H9 (cell line): ENCODE measurements at regions not wholly inside any gene's neighbourhood (a gene's known extent, or its start where the extent isn't known, plus 50 kb on each side); places are given as distances from the start of the nearest gene placed in this dataset.

Experiments used
- DNase-seq: peaks from one replicate; pipeline ENCODE4 v3.0.0-alpha.2; 2017
- H2AFZ ChIP-seq: one replicate; pipeline ENCODE4 v1.6.1; 2013; ENCODE audit warnings: mild to moderate bottlenecking, low read length, control low read depth, moderate library complexity
- H2AK5ac ChIP-seq: 2 replicates; pipeline ENCODE4 v1.6.1; 2013; ENCODE audit warnings: low read length, control low read depth, mixed read lengths; ENCODE audit not compliant: insufficient read length
- H2BK120ac ChIP-seq: one replicate; pipeline ENCODE4 v1.6.1; 2013; ENCODE audit warnings: low read depth, mild to moderate bottlenecking, low read length, control low read depth, inconsistent platforms; ENCODE audit not compliant: poor library complexity, severe bottlenecking
- H2BK12ac ChIP-seq: 2 replicates; pipeline ENCODE4 v1.6.1; 2013; ENCODE audit warnings: low read length, control low read depth, mixed read lengths, low read depth; ENCODE audit not compliant: insufficient read length
- H2BK15ac ChIP-seq: 2 replicates; pipeline ENCODE4 v1.6.1; 2013; ENCODE audit warnings: low read depth, low read length, control low read depth
- H2BK20ac ChIP-seq: one replicate; pipeline ENCODE4 v1.6.1; 2013; ENCODE audit warnings: low read depth, mild to moderate bottlenecking, low read length, control low read depth, inconsistent platforms; ENCODE audit not compliant: poor library complexity, severe bottlenecking
- H2BK5ac ChIP-seq: 2 replicates; pipeline ENCODE4 v1.6.1; 2013; ENCODE audit warnings: low read length, control low read depth, mixed read lengths; ENCODE audit not compliant: insufficient read length
- H3K14ac ChIP-seq: 2 replicates; pipeline ENCODE4 v1.6.1; 2013; ENCODE audit warnings: low read length, control low read depth; ENCODE audit not compliant: insufficient read depth
- H3K18ac ChIP-seq: 2 replicates; pipeline ENCODE4 v1.6.1; 2013; ENCODE audit warnings: low read depth, mild to moderate bottlenecking, mixed read lengths, low read length, control low read depth; ENCODE audit not compliant: insufficient read length
- H3K23ac ChIP-seq: 2 replicates; pipeline ENCODE4 v1.6.1; 2013; ENCODE audit warnings: low read length, control low read depth, mixed read lengths, low read depth; ENCODE audit not compliant: insufficient read length
- H3K23me2 ChIP-seq: 2 replicates; pipeline ENCODE4 v1.6.1; 2013; ENCODE audit warnings: low read depth, mild to moderate bottlenecking, mixed read lengths, low read length, control low read depth; ENCODE audit not compliant: insufficient read length, poor library complexity, severe bottlenecking
- H3K27ac ChIP-seq: 2 replicates; pipeline ENCODE4 v1.5.1; 2013; ENCODE audit warnings: low read length, control low read depth, mixed read lengths, low read depth; ENCODE audit not compliant: insufficient read length
- H3K27me3 ChIP-seq: 2 replicates; pipeline ENCODE4 v1.6.1; 2013; ENCODE audit warnings: low read length, control low read depth, inconsistent platforms; ENCODE audit not compliant: insufficient read depth
- H3K4ac ChIP-seq: 2 replicates; pipeline ENCODE4 v1.6.1; 2013; ENCODE audit warnings: low read depth, mild to moderate bottlenecking, control low read depth, inconsistent platforms, low read length, moderate library complexity
- H3K4me1 ChIP-seq: 2 replicates; pipeline ENCODE4 v1.6.1; 2013; ENCODE audit warnings: low read length, control low read depth, inconsistent platforms; ENCODE audit not compliant: insufficient read depth
- H3K4me2 ChIP-seq: 2 replicates; pipeline ENCODE4 v1.6.1; 2013; ENCODE audit warnings: low read length, control low read depth, mixed read lengths; ENCODE audit not compliant: insufficient read length, insufficient read depth
- H3K56ac ChIP-seq: 2 replicates; pipeline ENCODE4 v1.6.1; 2013; ENCODE audit warnings: low read depth, mild to moderate bottlenecking, mixed read lengths, low read length, control low read depth; ENCODE audit not compliant: insufficient read length
- H3K79me1 ChIP-seq: 2 replicates; pipeline ENCODE4 v1.6.1; 2013; ENCODE audit warnings: low read depth, mild to moderate bottlenecking, moderate library complexity, low read length, control low read depth, inconsistent platforms; ENCODE audit not compliant: insufficient read depth, poor library complexity, severe bottlenecking
- H3K79me2 ChIP-seq: 2 replicates; pipeline ENCODE4 v1.6.1; 2013; ENCODE audit warnings: low read length, control low read depth, inconsistent platforms; ENCODE audit not compliant: insufficient read depth
- H3K9ac ChIP-seq: 2 replicates; pipeline ENCODE4 v1.6.1; 2013; ENCODE audit warnings: low read length, control low read depth, mixed read lengths; ENCODE audit not compliant: insufficient read length; ENCODE audit errors: extremely low read depth
- H3K9me3 ChIP-seq: one replicate; pipeline ENCODE4 v1.6.1; 2013; ENCODE audit warnings: low read depth, low read length, inconsistent platforms; ENCODE audit not compliant: control insufficient read depth
- H3T11ph ChIP-seq: one replicate; pipeline ENCODE4 v1.6.1; 2013; ENCODE audit warnings: mild to moderate bottlenecking, low read length, control low read depth, inconsistent platforms
- H4K20me1 ChIP-seq: one replicate; pipeline ENCODE4 v1.6.1; 2013; ENCODE audit not compliant: control insufficient read depth, insufficient read length, insufficient read depth
- H4K5ac ChIP-seq: 2 replicates; pipeline ENCODE4 v1.6.1; 2013; ENCODE audit warnings: low read depth, mild to moderate bottlenecking, mixed read lengths, low read length, control low read depth; ENCODE audit not compliant: insufficient read length
- H4K8ac ChIP-seq: replicated peaks from 2 replicates; pipeline ENCODE4 v1.6.1; 2013; ENCODE audit warnings: low read length, control low read depth, mixed read lengths, low read depth; ENCODE audit not compliant: insufficient read length
- H4K91ac ChIP-seq: 2 replicates; pipeline ENCODE4 v1.6.1; 2013; ENCODE audit warnings: low read depth, mild to moderate bottlenecking, moderate library complexity, mixed read lengths, low read length, control low read depth; ENCODE audit not compliant: insufficient read length
- H3K27ac Mint-ChIP-seq, 3 experiments: 2 replicates in 2 of 3; 3 replicates in 1 of 3; pipeline ENCODE4 v1.8.0; 2020 to 2021; ENCODE audit warnings: mixed read lengths in 3 of 3, mild to moderate bottlenecking in 1 of 3, moderate library complexity in 1 of 3
- H3K27me3 Mint-ChIP-seq: 2 replicates; pipeline ENCODE4 v1.8.0; 2021; ENCODE audit warnings: low read depth, mild to moderate bottlenecking, moderate library complexity, mixed read lengths
- H3K36me3 Mint-ChIP-seq, 3 experiments: 2 replicates in 2 of 3; 3 replicates in 1 of 3; pipeline ENCODE4 v1.8.0; 2020 to 2021; ENCODE audit warnings: low read depth in 3 of 3, mixed read lengths in 3 of 3; ENCODE audit not compliant: insufficient read depth in 1 of 3
- H3K4me1 Mint-ChIP-seq, 2 experiments: 2 replicates each; pipeline ENCODE4 v1.8.0; 2020; ENCODE audit warnings: mixed read lengths in 2 of 2
- H3K4me3 Mint-ChIP-seq, 2 experiments: 2 replicates in 1 of 2; 3 replicates in 1 of 2; pipeline ENCODE4 v1.8.0; 2020 to 2021; ENCODE audit warnings: mild to moderate bottlenecking in 2 of 2, mixed read lengths in 2 of 2, moderate library complexity in 1 of 2
- H3K9me3 Mint-ChIP-seq, 2 experiments: 2 replicates in 1 of 2; 3 replicates in 1 of 2; pipeline ENCODE4 v1.8.0; 2020; ENCODE audit warnings: mild to moderate bottlenecking in 2 of 2, mixed read lengths in 2 of 2, moderate library complexity in 1 of 2
- WGBS: extraction: QIAGEN DNeasy Blood & Tissue Kit; methylation state at CpG from one replicate; pipeline ENCODE4 v1.1.7; 2013; ENCODE audit warnings: missing lambda C conversion rate, low lambda C conversion rate, mixed read lengths; ENCODE audit not compliant: insufficient read length; ENCODE audit errors: extremely low coverage; 5-methylcytosine and 5-hydroxymethylcytosine counted together
- TF ChIP-seq, protein P1 (sequence below): fragments of 200-600 bp; sonication (generic); conservative IDR thresholded peaks from 3 replicates; pipeline ENCODE4 v1.8.0; 2021; ENCODE audit warnings: antibody characterized with exemption, mild to moderate bottlenecking

GRCh38 chr5:82784521-82784920 lies 292.7 kb downstream of the TMEM167A start:
- Mint-ChIP-seq H3K27me3 (no peaks in the 10 kb centered on the region), H3K9me3 (no peaks in the 10 kb centered on the region), H3K4me1 (peaks cover 9 to 12% of the 10 kb centered on the region in 2 experiments), H3K4me3 (no peak overlapping the region), H3K27ac (no peak overlapping the region), H3K36me3 (no peaks in the 10 kb centered on the region)
- H3K79me2 ChIP-seq: no peaks in the 10 kb centered on the region
- H2BK12ac ChIP-seq: no peak overlapping the region
- no peak overlapping the region for H3K4ac ChIP-seq
- H2BK120ac ChIP-seq: no peak overlapping the region
- no peaks in the 10 kb centered on the region for H3K9me3 ChIP-seq
- whole genome bisulfite sequencing: no CpG with 5 or more reads among the region's 1 CpG
- H2BK20ac ChIP-seq: no peak overlapping the region
- H2AFZ ChIP-seq: no peak overlapping the region
- no peak overlapping the region for H2BK5ac ChIP-seq
- H3K18ac ChIP-seq: no peak overlapping the region
- no peak overlapping the region for H3T11ph ChIP-seq
- H3K27me3 ChIP-seq: no peaks in the 10 kb centered on the region
- no peak overlapping the region for H3K4me2 ChIP-seq
- no peak overlapping the region for H2BK15ac ChIP-seq
- H3K56ac ChIP-seq: no peak overlapping the region
- no peak overlapping the region for H2AK5ac ChIP-seq
- H3K9ac ChIP-seq: no peak overlapping the region
- H3K23ac ChIP-seq: no peak overlapping the region
- H3K4me1 ChIP-seq: peaks cover 4% of the 10 kb centered on the region
- TF ChIP-seq, protein P1, sequence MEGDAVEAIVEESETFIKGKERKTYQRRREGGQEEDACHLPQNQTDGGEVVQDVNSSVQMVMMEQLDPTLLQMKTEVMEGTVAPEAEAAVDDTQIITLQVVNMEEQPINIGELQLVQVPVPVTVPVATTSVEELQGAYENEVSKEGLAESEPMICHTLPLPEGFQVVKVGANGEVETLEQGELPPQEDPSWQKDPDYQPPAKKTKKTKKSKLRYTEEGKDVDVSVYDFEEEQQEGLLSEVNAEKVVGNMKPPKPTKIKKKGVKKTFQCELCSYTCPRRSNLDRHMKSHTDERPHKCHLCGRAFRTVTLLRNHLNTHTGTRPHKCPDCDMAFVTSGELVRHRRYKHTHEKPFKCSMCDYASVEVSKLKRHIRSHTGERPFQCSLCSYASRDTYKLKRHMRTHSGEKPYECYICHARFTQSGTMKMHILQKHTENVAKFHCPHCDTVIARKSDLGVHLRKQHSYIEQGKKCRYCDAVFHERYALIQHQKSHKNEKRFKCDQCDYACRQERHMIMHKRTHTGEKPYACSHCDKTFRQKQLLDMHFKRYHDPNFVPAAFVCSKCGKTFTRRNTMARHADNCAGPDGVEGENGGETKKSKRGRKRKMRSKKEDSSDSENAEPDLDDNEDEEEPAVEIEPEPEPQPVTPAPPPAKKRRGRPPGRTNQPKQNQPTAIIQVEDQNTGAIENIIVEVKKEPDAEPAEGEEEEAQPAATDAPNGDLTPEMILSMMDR: no peak
- no peak overlapping the region for H4K8ac ChIP-seq
- no peak overlapping the region for H4K5ac ChIP-seq
- DNase-seq: no peak
- H4K20me1 ChIP-seq: no peaks in the 10 kb centered on the region
- no peaks in the 10 kb centered on the region for H3K23me2 ChIP-seq
- H4K91ac ChIP-seq: no peak overlapping the region
- H3K14ac ChIP-seq: no peak overlapping the region
- no peaks in the 10 kb centered on the region for H3K79me1 ChIP-seq
- no peak overlapping the region for H3K27ac ChIP-seq
